ENCODE measurements at regions not wholly inside any gene's neighbourhood (a gene's known extent, or its start where the extent isn't known, plus 50 kb on each side); places are given as distances from the start of the nearest gene placed in this dataset.

GRCh38 chr13:109548374-109548773 lies 238.0 kb downstream of the IRS2 start:
- Histone ChIP-seq H3K27me3 (no peaks in the 10 kb centered on the region), H3K4me3 (ENCODE audit: low read depth in 1 of 2, low read length in 1 of 2) (no peak overlapping the region), H3K4me1 (ENCODE audit: control insufficient read depth in 1 of 2, insufficient read depth in 1 of 2, low read depth in 1 of 2, low read length in 1 of 2) (peaks cover 12 to 15% of the 10 kb centered on the region in 2 experiments), H3K9me3 (no peaks in the 10 kb centered on the region), H3K36me3 (no peaks in the 10 kb centered on the region), H3K27ac (no peak overlapping the region)
- no peak for TF ChIP-seq CTCF (IDR thresholded peaks at IDR 0.05)

DNA sequence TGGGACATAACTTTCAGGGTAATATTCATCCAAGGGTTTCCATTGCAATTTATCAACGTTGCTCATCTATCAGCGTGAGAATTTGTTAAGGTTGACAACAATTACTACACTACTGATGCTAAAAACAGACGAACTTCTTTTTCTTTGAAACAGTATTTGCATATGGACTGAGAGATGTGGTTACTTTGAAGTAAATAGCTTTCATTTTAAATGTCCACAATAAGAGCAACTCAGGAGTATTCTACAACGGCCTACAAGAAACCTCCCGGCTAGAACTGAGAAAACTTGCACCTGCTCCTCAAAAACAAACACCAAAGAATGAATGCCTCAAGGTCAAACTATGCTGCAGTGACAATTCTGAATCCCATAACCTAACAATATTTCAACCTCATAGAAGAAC lies 238.4 kb downstream of the IRS2 start:
- TF ChIP-seq CTCF (IDR thresholded peaks at IDR 0.05), result no peak
- no peaks in the 10 kb centered on the region for H3K9me3 ChIP-seq
- H3K27ac ChIP-seq, result no peak overlapping the region
- H3K27me3 ChIP-seq, result no peaks in the 10 kb centered on the region
- H3K36me3 ChIP-seq, result no peaks in the 10 kb centered on the region
- H3K4me1 ChIP-seq (ENCODE audit: control insufficient read depth in 1 of 2, insufficient read depth in 1 of 2, low read depth in 1 of 2, low read length in 1 of 2), result peaks cover 12 to 15% of the 10 kb centered on the region in 2 experiments
- no peak overlapping the region for H3K4me3 ChIP-seq (ENCODE audit: low read depth in 1 of 2, low read length in 1 of 2)

DNA sequence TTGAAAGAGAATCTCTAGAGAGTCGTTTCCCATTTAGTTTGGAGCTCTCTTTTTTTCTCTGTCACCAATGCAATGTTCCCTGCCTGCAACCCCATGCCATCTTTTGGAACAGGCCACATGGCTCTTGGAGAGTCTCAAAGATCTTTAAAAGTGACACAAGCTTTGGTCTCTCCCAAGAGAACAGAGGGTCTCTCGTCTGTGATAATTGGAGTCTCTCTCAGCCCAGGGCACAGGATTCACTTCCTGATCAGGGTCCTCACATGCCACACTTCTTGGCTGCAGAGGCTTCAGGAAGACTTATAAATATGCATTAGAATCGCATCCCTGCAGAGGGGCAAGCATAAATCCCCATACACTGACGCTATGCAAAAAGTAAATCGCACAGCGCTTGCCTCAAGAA lies 240.5 kb downstream of the IRS2 start:
- Histone ChIP-seq H3K36me3 (no peaks in the 10 kb centered on the region), H3K4me3 (ENCODE audit: low read depth in 1 of 2, low read length in 1 of 2) (no peak overlapping the region), H3K4me1 (ENCODE audit: control insufficient read depth in 1 of 2, insufficient read depth in 1 of 2, low read depth in 1 of 2, low read length in 1 of 2) (peaks cover 9 to 11% of the 10 kb centered on the region in 2 experiments), H3K27ac (no peak overlapping the region), H3K9me3 (no peaks in the 10 kb centered on the region), H3K27me3 (no peaks in the 10 kb centered on the region)
- TF ChIP-seq CTCF (IDR thresholded peaks at IDR 0.05), result no peak

DNA sequence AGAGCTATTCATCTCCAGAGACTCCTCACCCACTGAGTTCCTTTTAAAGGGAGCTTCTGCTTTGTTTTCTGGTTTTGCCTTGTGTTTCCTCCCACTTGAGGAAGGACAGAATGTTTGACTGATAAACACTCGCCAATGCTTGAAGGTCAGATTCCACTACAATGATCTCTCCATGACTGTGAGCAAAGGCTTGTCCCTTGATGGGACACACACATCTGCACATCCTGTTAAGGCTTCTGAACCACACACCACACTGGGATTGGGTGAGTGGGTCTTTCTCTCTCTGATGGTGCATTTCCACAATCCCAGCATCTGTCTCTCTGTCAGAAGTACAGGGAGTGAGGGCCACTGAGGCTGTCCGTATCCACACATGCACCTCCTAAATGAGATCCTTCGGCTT lies 245.3 kb downstream of the IRS2 start:
- Histone ChIP-seq H3K4me3 (ENCODE audit: low read depth in 1 of 2, low read length in 1 of 2) (no peak overlapping the region), H3K27me3 (no peaks in the 10 kb centered on the region), H3K4me1 (ENCODE audit: control insufficient read depth in 1 of 2, insufficient read depth in 1 of 2, low read depth in 1 of 2, low read length in 1 of 2) (peaks cover 9 to 11% of the 10 kb centered on the region in 2 experiments), H3K27ac (no peak overlapping the region), H3K9me3 (no peaks in the 10 kb centered on the region), H3K36me3 (no peaks in the 10 kb centered on the region)
- TF ChIP-seq CTCF (IDR thresholded peaks at IDR 0.05), result no peak

GRCh38 chr13:109537584-109537983 lies 248.8 kb downstream of the IRS2 start:
- Histone ChIP-seq H3K36me3 (no peaks in the 10 kb centered on the region), H3K4me3 (ENCODE audit: low read depth in 1 of 2, low read length in 1 of 2) (no peak overlapping the region), H3K27me3 (no peaks in the 10 kb centered on the region), H3K4me1 (ENCODE audit: control insufficient read depth in 1 of 2, insufficient read depth in 1 of 2, low read depth in 1 of 2, low read length in 1 of 2) (peaks cover 0 to 4% of the 10 kb centered on the region in 2 experiments), H3K27ac (no peak overlapping the region), H3K9me3 (no peaks in the 10 kb centered on the region)
- no peak for TF ChIP-seq CTCF (IDR thresholded peaks at IDR 0.05)

DNA sequence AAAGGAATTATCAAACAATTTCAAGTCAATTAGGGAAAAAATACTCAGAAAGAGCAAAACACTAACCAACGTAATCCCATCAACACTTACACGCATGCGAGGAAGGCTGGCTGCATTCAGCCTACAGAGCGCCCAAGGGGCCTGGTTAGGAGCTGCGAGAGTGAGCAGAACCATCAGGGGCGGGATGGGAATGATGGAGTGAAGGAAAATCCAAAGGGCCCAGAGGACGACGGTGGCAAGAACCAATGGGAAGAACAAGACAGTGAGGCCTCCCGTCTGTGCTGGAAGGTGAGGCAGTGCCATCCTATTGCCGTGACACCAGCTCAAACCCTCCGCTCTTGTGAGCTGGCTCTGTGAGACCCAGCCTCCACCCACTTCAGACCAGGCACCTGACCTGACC lies 253.0 kb downstream of the IRS2 start:
- no peak overlapping the region for H3K4me3 ChIP-seq (ENCODE audit: low read depth in 1 of 2, low read length in 1 of 2)
- no peaks in the 10 kb centered on the region for H3K9me3 ChIP-seq
- no peaks in the 10 kb centered on the region for H3K27me3 ChIP-seq
- H3K4me1 ChIP-seq (ENCODE audit: control insufficient read depth in 1 of 2, insufficient read depth in 1 of 2, low read depth in 1 of 2, low read length in 1 of 2), result no peaks in the 10 kb centered on the region
- no peak overlapping the region for H3K27ac ChIP-seq
- no peaks in the 10 kb centered on the region for H3K36me3 ChIP-seq
- no peak for TF ChIP-seq CTCF (IDR thresholded peaks at IDR 0.05)

All from neutrophil (primary cell).